Spleen (tissue), 11 donors: ENCODE measurements at regions not wholly inside any gene's neighbourhood (a gene's known extent, or its start where the extent isn't known, plus 50 kb on each side); places are given as distances from the start of the nearest gene placed in this dataset.

Experiments used
- DNase-seq: peaks from one replicate; pipeline ENCODE4 v3.0.0-alpha.2; 2020
- H3K27ac ChIP-seq, 8 donors: fragments of 200-600 bp; sonication (generic) in 7 of 8; 1 replicate in 4 of 8; 2 replicates in 4 of 8; pipeline versions ENCODE4 v1.5.0 to v1.8.0; 2016 to 2021; ENCODE audit warnings: inconsistent platforms in 4 of 8, mild to moderate bottlenecking in 4 of 8, moderate library complexity in 1 of 8
- H3K27me3 ChIP-seq, 7 donors: fragments of 200-600 bp; sonication (generic) in 6 of 7; replicated peaks in 1 of 7; 1 replicate in 4 of 7; 2 replicates in 3 of 7; pipeline versions ENCODE4 v1.5.0 to v1.8.0; 2016 to 2021; ENCODE audit warnings: inconsistent platforms in 3 of 7, mild to moderate bottlenecking in 1 of 7
- H3K36me3 ChIP-seq, 6 donors: fragments of 200-600 bp; sonication (generic) in 5 of 6; 1 replicate in 4 of 6; 2 replicates in 2 of 6; pipeline versions ENCODE4 v1.5.0 to v1.8.0; 2016 to 2021; ENCODE audit warnings: inconsistent platforms in 2 of 6
- H3K4me1 ChIP-seq, 6 donors: fragments of 200-600 bp; sonication (generic) in 5 of 6; 1 replicate in 3 of 6; 2 replicates in 3 of 6; pipeline versions ENCODE4 v1.5.0 to v1.8.0; 2016 to 2021; ENCODE audit warnings: inconsistent platforms in 3 of 6
- H3K4me3 ChIP-seq, 8 donors: fragments of 200-600 bp; sonication (generic) in 7 of 8; 1 replicate in 4 of 8; 2 replicates in 4 of 8; pipeline versions ENCODE4 v1.5.0 to v1.8.0; 2016 to 2021; ENCODE audit warnings: inconsistent platforms in 4 of 8, mild to moderate bottlenecking in 4 of 8, moderate library complexity in 2 of 8
- H3K9me3 ChIP-seq, 8 donors: fragments of 200-600 bp; sonication (generic) in 7 of 8; 1 replicate in 4 of 8; 2 replicates in 4 of 8; pipeline versions ENCODE4 v1.5.0 to v1.8.0; 2016 to 2021; ENCODE audit warnings: inconsistent platforms in 4 of 8
- CTCF ChIP-seq, 11 experiments: fragments of 200-600 bp in 7 of 11; fragments of 450-650 bp in 4 of 11; sonication (generic) in 4 of 11; IDR thresholded peaks in 8 of 11; conservative IDR thresholded peaks in 3 of 11; 1 replicate in 7 of 11; 2 replicates in 4 of 11; pipeline versions ENCODE4 v1.4.0 to v1.8.0; 2016 to 2021; ENCODE audit warnings: antibody characterized with exemption in 11 of 11, inconsistent platforms in 4 of 11, mild to moderate bottlenecking in 1 of 11
- POLR2A ChIP-seq, 3 donors: fragments of 450-650 bp; IDR thresholded peaks; one replicate each; pipeline ENCODE4 v1.5.1; 2017; ENCODE audit warnings: antibody characterized with exemption in 3 of 3, mild to moderate bottlenecking in 1 of 3
- POLR2AphosphoS5 ChIP-seq, 3 donors: sonication (generic); formaldehyde crosslinking; IDR thresholded peaks; one replicate each; pipeline ENCODE4 v1.5.1; 2017; ENCODE audit warnings: antibody characterized with exemption in 3 of 3
- WGBS, 5 donors: extraction: QIAGEN DNeasy Blood & Tissue Kit in 3 of 5; methylation state at CpG; one replicate each; pipeline versions ENCODE4 v1.1.5 to v1.1.7; 2013 to 2018; 5-methylcytosine and 5-hydroxymethylcytosine counted together
- intact Hi-C: fragments of 100-400 bp; cut with DNase I; formaldehyde crosslinking; loops from one replicate; pipeline ENCODE4 v1.15.0; 2023; ENCODE audit warnings: low total_unique reads
- donor health status: healthy with polysubstance abuse.
- donor health status: DM: no; HTN: no; CAD: no; lungs with moderate emphysema.
- donor health status: DM: no; HTN: no; CAD: no.
- donor health status: Bipolar disorder and iron deficiency.
- donor health status: healthy.
- donor health status: DM: no; HTN: no; CAD: no.
- donor health status: DM: yes; HTN: yes; CAD: no.

GRCh38 chr4:16391196-16391595, 164.9 kb upstream of the TAPT1 start:
- Histone ChIP-seq H3K27me3 (no peaks in the 10 kb centered on the region), H3K36me3 (no peaks in the 10 kb centered on the region), H3K4me3 (no peak overlapping the region), H3K4me1 (no peaks in the 10 kb centered on the region), H3K27ac (no peak overlapping the region), H3K9me3 (no peaks in the 10 kb centered on the region)
- 68 to 83% (median 80%) methylated on average over 3 of the region's 3 CpGs for WGBS, 5 donors
- intact Hi-C loops, result no loop called here
- no peak for TF ChIP-seq POLR2A (IDR thresholded peaks at IDR 0.05)
- DNase-seq, result no peak

- 68 to 93% (median 77%) methylated on average over 1 of the region's 1 CpG for WGBS, 5 donors
- DNase-seq, result no peak
- intact Hi-C loops, result no loop called here
- Histone ChIP-seq H3K27ac (no peak overlapping the region), H3K27me3 (no peaks in the 10 kb centered on the region), H3K4me1 (no peaks in the 10 kb centered on the region), H3K9me3 (no peaks in the 10 kb centered on the region), H3K36me3 (no peaks in the 10 kb centered on the region), H3K4me3 (no peak overlapping the region)
- TF ChIP-seq POLR2AphosphoS5 (IDR thresholded peaks at IDR 0.05) (no peak), CTCF (IDR thresholded peaks at IDR 0.05 in 8 of 11, conservative IDR thresholded peaks at IDR 0.05 in 3 of 11) (no peak), POLR2A (IDR thresholded peaks at IDR 0.05) (no peak)
Observed at GRCh38 chr4:16387448-16387847, 161.2 kb upstream of the TAPT1 start.

- TF ChIP-seq CTCF (IDR thresholded peaks at IDR 0.05 in 8 of 11, conservative IDR thresholded peaks at IDR 0.05 in 3 of 11), result no peak
- no peak for TF ChIP-seq POLR2AphosphoS5 (IDR thresholded peaks at IDR 0.05)
- no peak for TF ChIP-seq POLR2A (IDR thresholded peaks at IDR 0.05)
- intact Hi-C loops, result no loop called here
- Histone ChIP-seq H3K4me3 (no peak overlapping the region), H3K27me3 (no peaks in the 10 kb centered on the region), H3K27ac (no peak overlapping the region), H3K36me3 (no peaks in the 10 kb centered on the region), H3K9me3 (no peaks in the 10 kb centered on the region), H3K4me1 (no peaks in the 10 kb centered on the region)
- DNase-seq, result no peak
Observed at GRCh38 chr4:16386711-16387320, 160.5 kb upstream of the TAPT1 start.

GRCh38 chr4:16384576-16384975, 158.3 kb upstream of the TAPT1 start:
- Histone ChIP-seq H3K27me3 (no peaks in the 10 kb centered on the region), H3K9me3 (no peaks in the 10 kb centered on the region), H3K4me1 (no peaks in the 10 kb centered on the region), H3K4me3 (no peak overlapping the region), H3K27ac (no peak overlapping the region), H3K36me3 (no peaks in the 10 kb centered on the region)
- TF ChIP-seq POLR2A (IDR thresholded peaks at IDR 0.05) (no peak), CTCF (IDR thresholded peaks at IDR 0.05 in 8 of 11, conservative IDR thresholded peaks at IDR 0.05 in 3 of 11) (no peak), POLR2AphosphoS5 (IDR thresholded peaks at IDR 0.05) (no peak)
- WGBS, 5 donors, result 47 to 66% (median 59%) methylated on average over 6 of the region's 6 CpGs
- no peak for DNase-seq
- intact Hi-C loops, result no loop called here

- Histone ChIP-seq H3K4me1 (no peaks in the 10 kb centered on the region), H3K4me3 (no peak overlapping the region), H3K27ac (no peak overlapping the region), H3K9me3 (no peaks in the 10 kb centered on the region), H3K27me3 (no peaks in the 10 kb centered on the region), H3K36me3 (no peaks in the 10 kb centered on the region)
- TF ChIP-seq CTCF (IDR thresholded peaks at IDR 0.05 in 8 of 11, conservative IDR thresholded peaks at IDR 0.05 in 3 of 11) (no peak), POLR2A (IDR thresholded peaks at IDR 0.05) (no peak), POLR2AphosphoS5 (IDR thresholded peaks at IDR 0.05) (no peak)
- WGBS, 5 donors, result 60 to 80% (median 64%) methylated on average over 3 of the region's 3 CpGs
- no peak for DNase-seq
- intact Hi-C loops, result no loop called here
Observed at GRCh38 chr4:16382571-16382970, 156.3 kb upstream of the TAPT1 start.
